Stimulated activated CD8-positive, alpha-beta memory T cell treated with anti-CD3 and anti-CD28 coated beads, Interleukin-15, amount 100 ng/mL, for 24 hours (primary cell): ENCODE measurements at regions not wholly inside any gene's neighbourhood (a gene's known extent, or its start where the extent isn't known, plus 50 kb on each side); places are given as distances from the start of the nearest gene placed in this dataset.

Source experiments
- DNase-seq: peaks from one replicate; pipeline ENCODE4 v3.0.0-alpha.2; 2020; ENCODE audit warnings: low read depth

DNA sequence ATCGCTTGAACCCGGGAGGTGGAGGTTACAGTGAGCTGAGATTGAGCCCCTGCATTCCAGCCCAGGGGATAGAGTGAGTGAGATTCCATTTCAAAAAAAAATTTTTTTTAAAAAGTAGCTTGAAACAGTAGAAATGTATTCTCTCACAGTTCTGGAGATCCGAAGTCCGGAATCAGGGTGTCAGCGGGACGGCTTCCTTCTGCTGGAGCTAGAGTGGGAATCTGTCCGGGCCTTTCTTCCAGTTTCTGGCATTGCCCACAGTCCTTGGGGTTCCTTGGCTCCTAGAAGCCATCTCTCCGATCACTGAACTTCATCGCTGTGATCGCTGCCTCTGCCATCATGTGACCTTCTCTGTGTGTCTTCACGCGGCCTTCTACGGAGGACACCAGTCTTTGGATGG lies 181.2 kb upstream of the CIBAR2 start:
- DNase-seq: no peak

DNA sequence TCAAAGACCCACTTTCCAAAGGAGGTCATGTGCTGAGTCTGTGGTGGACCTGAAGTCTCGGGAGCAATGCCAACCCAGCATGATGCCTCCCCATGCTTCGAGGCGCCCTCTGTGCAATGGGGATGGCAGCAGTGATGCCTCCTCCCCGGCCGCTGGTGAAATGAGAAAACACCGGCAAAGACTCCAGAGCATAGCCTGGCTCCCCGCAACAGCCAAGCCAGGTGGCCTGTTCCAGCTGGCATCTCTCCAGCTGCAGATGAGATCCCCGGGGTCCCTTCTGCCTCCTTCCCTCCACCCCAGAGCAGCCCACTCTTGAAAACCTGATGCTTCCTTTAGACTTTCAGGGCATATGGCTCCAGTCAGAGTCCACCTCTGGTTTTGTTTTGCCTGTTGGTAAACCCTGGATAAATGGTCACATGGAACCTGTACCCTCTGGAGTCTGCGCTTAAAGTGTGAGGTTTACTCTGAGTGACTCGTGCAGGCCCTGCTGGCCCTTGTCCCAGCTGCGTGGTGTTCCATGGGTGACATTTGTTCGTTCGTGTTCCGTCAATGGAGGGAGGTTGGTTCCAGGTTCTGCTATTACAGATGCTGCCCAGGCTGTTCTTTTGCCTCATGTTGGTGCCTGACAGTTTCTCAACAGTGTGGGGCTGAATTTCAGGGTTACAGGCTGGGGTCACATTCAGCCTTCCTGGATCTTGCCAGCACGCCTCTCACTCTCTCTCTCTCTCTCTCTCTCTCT lies 181.8 kb upstream of the CIBAR2 start:
- no peak for DNase-seq

DNA sequence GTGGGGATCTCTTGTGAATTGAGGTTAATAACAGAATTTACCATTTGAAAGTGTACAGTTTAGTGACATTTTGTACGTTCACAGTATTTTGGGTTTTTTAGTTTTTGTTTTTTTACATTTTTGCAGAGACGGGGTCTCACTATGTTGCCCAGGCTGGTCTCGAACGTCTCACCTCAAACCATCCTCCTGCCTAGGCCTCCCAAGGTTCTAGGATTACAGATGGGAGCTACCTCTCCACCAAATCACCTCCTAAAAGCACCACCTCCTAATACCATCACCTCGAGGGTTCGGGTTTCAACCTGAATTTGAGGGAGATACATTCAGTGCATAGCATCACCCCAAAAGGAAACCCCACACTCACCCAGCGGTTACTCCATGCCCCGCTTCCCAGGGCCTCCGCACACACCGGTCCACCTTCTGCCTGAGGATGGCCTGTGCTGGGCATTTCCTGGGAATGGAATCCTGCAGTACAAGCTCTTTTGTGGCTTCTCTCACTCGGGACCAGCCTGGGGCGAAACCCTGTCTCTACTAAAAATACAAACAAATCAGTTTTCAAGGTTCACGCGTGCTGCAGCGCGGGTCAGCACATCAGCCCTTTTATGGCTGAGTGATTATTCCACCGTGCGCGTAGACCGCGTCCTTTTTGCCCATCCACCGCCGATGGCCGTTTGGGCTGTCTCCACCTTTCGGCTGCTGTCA lies 182.7 kb upstream of the CIBAR2 start:
- no peak for DNase-seq

DNA sequence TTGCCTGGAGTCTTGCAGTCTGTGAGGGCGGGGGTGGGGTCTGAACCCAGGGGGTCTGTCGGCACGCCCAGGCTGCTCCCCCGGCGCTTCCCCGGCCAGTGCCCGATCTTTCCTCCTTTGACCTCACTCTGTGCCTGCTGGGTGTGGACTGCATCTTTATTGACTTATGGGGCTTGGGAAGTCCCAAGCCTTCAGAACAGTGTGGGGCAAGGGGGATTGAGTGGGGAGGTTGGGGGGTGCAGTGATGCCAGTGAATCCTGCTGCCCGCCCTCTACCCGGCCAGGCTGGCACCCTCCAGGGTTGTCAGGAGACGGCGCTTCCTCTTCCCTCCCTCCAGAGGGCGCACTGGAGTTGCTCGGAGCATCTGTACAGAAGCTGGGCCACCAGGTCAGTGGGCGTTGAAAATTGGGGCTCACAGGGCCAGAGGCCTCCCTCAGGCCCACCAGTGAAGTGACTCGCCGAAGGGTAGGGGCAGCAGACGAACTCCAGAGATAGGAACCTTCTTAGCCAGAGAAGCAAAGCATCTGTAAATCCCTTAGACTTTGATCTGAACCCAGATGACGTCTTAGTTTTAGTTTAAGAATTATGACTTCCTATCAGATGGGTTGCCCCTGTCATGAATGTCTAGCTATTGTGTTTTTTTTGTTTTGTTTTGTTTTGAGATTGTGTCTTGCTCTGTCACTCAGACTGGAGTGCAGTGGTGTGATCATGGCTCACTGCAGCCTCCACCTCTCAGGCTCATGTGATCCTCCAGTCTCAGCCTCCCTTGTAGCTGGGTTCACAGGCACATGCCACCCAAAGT lies 184.8 kb upstream of the CIBAR2 start:
- DNase-seq: peak; percentile 16

DNA sequence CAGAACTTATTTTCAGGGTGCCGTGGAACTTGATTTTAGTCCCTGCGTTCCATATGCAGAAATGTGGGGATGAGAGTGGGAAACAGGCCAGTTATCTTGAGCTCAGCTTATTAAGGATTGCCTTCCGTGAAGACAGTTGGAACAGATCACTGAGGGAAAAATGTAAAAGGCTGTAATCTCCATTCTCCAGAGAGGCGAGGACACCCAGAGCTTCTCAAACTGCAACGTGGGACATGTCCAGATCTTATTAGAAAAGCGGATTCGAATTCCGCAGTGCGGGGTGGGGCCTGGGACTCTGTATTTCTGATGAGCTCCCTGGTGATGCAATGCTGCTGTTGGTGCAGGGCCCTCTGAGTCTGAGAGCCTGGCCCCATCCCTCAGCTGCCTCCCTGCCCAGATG lies 185.6 kb upstream of the CIBAR2 start:
- DNase-seq: no peak

DNA sequence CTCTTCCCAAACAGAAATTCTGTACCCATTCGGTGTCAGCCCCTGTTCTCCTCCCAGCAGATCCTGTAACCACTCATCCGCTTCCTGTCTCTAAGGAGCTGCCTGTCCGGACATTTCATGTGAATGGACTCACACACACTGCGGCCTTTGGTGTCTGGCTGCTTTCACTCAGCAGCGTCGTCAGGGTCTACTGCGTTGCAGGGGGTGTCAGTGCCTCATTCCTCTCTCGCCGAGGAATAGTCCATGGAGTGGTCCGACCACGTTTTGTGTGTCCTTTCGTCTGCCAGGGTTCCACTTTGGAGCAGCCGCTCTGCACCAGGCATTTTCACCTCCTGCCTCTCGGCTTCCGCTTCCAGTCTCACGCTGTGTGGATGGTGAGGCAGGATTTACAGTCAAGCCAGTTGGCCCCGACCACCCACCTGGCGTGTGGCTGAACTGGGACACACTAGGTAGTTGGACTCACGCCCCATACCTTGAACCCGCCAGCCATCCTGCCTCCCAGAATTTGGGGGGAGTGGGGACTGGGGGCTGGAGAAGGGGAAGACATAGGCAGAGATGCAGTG lies 188.2 kb upstream of the CIBAR2 start:
- DNase-seq: no peak

DNA sequence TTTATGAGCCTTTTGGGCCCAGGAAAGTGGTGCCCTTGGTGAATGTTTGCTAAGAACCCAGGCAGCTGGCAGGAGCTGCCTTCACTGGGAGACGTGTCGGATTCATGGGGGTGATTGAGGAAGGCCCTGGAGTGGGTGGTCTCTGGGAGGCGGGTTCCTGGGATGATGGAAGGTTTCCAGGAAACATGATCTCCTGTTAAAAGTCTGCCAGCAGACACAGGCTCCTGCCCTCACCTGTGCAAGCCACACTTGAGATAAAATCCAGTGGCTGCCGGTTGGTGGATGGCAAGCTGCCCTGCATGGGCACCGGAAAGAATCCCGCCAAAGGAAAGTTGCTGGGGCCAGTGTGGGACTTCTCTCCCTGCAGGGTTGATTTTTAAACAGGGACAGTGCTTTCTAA lies 189.0 kb upstream of the CIBAR2 start:
- no peak for DNase-seq

DNA sequence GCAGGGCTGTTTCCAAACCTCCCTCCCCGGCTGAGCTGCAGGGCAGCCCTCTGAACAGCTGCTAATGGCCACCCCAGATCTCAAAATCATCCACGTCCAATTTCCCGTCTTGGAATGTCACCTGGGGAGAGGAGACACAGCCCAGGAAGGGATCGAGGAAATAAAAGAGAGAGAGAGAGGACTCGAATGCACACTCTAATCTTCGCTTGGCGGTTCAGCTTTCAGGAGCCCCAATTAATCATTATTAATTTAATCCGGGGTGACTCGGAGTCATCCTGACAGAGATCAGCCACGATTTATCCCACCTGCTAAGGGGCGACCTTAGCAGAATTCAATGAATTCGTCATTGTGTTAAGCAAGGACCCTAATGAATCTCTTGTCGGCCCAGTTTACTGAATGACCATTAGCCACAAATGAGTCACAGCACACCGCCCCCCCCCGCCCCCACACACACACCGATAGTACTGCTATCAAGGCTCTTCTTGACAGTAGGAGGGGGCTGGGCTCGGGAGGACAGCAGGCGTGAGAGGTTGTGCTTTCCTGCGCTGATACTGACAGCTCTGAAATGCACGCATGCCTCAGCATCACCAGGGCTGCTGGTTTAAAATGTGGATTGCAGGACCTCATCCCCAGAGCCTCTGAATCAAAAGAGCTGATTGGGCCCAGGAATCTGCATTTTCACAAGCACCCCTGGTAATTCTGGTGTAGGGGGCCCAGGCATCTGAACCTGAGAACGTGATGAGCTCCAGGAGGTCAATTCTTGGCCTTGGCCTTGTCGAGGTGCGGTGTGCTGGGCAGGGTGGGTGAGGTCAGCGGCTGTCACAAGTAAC lies 190.0 kb upstream of the CIBAR2 start:
- DNase-seq: no peak

DNA sequence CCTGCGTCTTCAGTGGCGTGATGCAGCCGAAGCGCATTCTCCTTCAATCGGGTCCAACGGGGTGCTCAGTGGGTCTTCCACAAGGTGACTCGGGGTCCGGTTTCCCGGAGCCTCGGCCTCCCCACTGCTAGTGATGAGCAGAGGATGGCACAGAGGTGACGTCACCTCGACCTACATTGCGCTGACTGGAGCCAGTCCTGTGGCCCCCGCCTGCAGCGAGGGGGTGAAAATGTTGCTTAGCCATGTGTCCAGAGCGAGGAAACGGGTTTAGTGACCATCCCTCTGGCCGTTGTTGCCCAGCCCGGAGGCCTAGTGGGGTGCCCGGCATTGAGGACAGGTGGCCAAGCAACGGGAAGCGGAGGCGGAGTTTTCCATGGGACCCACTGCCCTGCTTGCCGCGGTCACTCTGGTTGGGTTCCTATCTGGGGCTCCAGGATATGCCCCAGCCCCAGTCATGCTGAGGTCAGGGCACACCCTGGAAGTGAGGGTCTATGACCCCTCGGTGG lies 190.6 kb upstream of the CIBAR2 start:
- DNase-seq: no peak

DNA sequence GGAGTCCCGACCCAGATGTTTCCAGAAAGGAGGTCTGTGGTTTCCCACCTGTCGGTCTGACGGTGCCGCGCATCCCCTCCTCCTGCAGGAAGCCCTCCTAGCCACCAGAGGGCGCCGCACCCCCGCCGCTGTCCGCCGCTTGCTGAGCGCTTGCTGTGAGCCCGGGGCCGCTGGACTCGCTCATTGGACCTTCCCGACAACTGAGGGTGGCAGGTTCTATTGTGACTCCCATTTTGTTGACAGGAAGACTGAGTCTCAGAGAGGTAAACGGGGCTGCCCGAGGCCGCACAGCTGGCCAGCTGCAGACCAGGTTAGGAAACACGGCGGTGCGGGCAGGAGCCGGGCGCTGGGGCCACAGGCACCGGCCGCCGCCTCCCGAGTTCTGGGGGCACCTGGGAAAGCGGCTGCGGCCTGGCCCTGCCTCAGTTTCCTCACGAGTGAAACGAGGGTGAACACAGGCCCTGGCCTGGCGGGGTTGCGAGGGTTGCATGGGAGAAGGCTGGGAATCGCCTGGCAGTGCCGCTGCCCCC lies 191.1 kb upstream of the CIBAR2 start:
- DNase-seq: peak; percentile 59

DNA sequence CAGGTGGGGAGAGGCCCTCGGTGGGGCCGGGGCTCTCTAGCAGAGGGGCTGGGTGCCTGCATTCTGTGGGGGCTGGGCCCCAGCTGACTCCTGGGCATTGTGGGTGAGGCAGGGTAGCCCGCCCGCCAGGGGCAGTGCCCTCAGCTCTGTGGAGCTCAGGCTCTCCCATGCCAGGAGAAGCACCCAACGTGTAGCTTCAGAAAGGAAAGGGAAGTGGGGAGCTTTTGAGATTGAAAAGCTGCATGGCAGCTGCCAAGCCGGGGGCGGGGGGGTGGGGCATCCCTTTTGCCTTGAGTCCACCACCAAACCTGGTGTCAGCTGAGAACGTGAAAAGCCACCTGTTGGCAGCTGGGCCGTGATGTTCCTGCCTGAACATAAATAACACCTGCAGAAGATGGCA lies 192.1 kb upstream of the CIBAR2 start:
- DNase-seq: no peak

DNA sequence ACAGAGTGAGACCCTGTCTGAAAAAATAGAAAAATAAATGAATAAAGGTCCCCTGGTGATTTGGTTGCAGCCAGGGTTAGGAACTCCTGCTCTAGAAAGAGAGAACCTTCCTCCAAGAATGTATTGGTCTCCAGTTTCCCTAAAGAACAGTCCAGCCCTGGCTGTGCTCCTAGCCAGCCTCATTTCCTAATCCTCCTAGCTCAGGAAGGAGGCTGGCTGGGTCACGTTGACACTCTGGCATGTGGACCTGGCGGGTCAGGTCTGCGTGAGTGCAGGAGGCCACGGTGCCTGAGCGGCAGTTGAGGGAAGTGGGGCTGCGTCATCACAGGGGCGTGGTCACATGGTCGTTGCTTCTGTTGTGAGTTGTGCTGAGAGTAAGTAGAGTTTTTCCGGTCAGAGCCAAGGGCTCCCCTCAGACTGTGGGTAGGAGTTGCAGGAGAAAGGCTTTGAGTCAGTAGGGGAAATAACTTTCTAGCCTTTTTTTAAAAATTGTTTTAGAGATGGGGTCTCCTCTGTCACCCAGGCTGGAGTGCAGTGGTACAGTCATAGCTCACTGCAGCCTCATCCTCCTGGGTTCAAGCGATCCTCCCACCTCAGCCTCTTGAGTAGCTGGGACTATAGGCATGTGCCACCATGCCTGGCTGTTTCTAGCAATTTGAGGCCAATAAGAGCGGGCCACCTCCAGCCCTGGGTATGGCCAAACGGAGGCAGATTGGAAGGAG lies 194.0 kb upstream of the CIBAR2 start:
- DNase-seq: peak; percentile 42

DNA sequence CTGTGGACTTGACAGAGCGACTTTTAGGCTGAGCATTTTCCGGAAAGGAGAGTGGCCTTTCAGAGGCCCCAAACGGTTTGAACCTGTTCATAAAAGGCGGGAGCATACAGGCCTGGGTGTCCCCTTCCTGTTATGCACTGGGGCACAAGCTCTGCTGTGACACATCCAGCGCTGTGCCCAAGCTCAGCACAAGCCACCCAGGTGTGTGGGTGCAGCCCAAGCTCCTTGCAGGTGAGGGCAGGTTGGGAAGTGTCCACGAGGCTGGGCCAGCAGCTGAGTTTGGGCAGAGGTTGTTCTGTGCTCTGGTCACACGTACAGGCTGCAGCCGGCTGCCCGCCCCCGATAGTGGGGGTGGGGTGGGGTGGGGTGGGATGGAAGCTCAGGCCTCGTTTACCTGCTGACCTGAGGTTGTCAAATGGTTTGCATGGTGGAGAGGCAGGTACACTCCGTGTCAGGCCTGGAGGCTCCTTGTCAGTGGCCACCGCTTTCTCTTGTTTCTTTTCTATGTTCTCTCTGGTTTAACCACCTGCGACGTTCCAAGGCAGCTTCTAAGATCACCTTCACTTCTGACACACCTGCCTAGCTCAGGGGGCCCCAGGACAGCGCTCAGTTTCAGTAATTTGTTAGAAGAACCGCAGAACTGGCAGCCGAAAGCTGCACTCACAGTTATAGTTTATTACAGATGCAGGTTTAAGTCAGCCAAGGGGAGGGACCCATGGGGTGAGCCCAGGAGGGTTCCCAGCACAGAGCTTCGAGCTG lies 194.7 kb upstream of the CIBAR2 start:
- DNase-seq: no peak

DNA sequence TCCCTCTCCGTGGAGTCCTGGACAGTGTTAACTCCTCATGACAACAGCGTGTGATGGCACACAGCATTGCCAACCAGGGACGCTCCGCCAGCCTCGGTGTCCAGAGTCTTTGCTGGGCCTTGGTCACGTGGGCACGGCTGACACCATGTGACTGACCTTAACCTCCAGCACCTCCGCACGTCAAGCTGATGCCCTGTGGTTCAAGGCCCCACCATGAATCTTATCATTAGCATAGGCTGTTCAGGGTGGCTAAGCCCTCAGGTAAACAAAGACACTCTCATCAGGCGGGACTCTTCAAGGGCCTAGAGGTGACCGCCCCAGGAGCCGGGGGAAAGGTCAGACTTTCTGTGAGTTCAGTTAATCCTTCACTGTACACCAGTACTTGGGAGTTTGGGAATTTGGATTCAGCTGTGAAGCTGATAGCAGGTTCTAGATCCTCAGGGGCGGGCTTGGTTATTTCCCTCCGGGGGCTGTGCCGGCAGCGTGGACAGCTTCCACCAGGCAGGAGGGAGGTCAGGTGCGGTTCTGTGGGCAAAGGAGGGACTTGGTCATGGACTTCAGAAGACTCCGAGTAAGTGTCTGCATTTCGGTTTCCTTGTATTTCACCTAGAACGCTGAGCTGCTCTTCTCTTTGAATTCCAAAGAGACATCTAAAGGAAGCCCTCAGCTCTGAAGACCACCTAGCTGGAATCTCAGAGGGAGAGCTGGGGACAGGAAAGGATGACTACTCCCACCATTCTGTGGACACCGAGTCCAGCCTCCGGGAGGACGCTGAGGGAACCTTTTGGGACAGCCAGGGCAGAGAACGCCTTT lies 195.5 kb upstream of the CIBAR2 start:
- no peak for DNase-seq

DNA sequence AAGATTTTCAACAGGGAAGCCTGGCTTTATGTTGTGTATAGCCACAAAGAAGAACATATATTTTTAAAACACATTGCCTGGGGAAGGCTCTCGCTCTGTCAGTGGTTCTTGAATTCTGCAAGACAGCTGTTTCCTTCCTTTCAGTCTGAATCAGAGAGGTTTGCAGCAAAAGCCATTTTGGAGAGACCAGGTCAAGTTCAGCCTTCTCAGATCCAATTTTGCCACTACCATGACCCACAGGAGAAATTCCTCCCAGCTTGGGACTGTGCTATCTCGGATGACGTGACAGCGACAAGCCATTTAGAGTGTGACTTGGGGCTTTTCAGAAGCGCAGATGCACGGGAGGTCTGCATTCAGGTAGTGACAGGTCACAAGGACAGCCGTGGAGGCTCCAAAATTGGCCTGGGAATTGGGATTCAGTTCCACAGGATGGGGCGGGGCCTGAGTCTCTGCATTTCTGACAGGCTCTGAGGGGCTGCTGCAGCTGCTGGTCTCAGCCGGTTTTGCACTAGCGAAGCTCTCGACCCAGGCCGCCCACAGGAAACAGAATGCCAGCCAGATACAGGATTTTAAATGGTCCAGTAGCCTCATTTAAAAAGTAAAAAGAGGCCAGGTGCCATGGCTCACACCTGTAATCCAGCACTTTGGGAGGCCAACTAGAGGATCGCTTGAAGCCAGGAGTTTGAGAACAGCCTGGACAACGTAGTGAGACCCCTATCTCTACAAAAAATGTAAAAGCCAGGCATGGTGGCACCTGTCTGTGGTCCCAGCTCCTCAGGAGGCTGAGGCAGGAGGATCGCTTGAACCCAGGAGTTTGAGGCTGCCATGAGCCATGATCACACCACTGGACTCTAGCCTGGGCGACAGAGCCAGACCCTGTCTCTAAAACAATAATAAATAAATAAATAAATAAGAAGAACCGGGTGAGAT lies 196.6 kb upstream of the CIBAR2 start:
- DNase-seq: no peak

DNA sequence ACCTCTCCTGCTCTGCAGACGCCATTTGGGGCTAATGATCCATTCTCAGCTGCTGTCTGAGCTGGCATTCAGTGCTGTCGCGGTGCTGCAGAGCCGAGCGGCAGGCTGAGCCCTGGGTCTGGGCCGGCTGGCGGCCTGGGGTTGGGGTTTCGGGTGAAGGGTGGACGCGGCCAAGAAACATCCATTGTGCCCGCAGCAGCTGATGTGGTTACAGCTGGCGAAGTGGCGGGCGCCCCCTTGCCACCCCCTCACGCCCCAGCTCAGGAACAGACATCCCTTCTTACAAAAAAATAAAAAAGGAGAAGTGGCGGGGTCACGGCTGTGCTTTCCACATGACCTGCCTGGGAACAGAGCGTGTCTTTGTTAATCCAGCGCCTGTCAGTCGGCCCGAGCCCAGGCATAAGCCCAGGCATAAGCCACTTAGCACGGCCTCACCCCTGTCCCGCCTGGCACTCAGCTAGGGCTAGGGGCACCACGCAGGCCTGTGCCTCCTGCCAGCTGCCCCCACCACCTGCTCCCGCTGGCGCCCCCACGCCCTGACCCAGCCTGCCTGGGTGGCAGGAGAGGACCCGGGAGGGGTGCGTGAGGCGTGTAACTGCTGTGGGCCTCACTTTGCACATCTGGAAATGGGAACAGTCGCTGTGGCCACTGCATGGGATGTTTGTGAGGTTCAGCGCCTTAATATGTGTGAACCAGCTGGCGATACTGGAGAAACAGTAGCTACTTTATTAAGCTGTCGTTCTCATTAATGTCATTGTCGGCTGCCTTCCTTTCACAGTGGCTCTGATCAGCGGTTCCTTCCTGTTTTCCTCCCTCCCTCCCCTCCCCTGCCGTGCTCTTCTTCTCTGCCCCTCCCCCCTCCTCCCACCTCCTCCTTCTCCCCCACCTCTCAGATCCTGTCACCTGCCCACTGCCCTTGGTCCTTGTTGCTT lies 197.7 kb upstream of the CIBAR2 start:
- no peak for DNase-seq
